Left ventricle myocardium inferior (tissue), 1 donor: ENCODE measurements at regions not wholly inside any gene's neighbourhood (a gene's known extent, or its start where the extent isn't known, plus 50 kb on each side); places are given as distances from the start of the nearest gene placed in this dataset.

Source experiments
- DNase-seq: peaks from one replicate; pipeline ENCODE4 v3.0.0-alpha.2; 2020
- H3K27ac ChIP-seq: fragments of 200-600 bp; replicated peaks from 2 replicates; pipeline ENCODE4 v1.8.0; 2021
- H3K27me3 ChIP-seq: fragments of 200-600 bp; 2 replicates; pipeline ENCODE4 v1.8.0; 2021; ENCODE audit warnings: low read depth
- H3K36me3 ChIP-seq: fragments of 200-600 bp; 2 replicates; pipeline ENCODE4 v1.8.0; 2021
- H3K4me1 ChIP-seq: fragments of 200-600 bp; 2 replicates; pipeline ENCODE4 v1.8.0; 2021
- H3K4me3 ChIP-seq: fragments of 200-600 bp; 2 replicates; pipeline ENCODE4 v1.8.0; 2021; ENCODE audit warnings: mild to moderate bottlenecking, moderate library complexity
- H3K9me3 ChIP-seq: fragments of 200-600 bp; replicated peaks from 2 replicates; pipeline ENCODE4 v1.8.0; 2021
- intact Hi-C: fragments of 100-400 bp; cut with micrococcal nuclease; formaldehyde crosslinking; loops from one replicate; pipeline ENCODE4 v1.11.0; 2022
- TF ChIP-seq, protein P1 (sequence below): fragments of 200-600 bp; IDR thresholded peaks from 2 replicates; pipeline ENCODE4 v1.8.0; 2021; ENCODE audit warnings: antibody characterized with exemption, mild to moderate bottlenecking, borderline replicate concordance
- donor health status: DM: no; HTN: yes; CAD: no; lungs with severe emphysema.

DNA sequence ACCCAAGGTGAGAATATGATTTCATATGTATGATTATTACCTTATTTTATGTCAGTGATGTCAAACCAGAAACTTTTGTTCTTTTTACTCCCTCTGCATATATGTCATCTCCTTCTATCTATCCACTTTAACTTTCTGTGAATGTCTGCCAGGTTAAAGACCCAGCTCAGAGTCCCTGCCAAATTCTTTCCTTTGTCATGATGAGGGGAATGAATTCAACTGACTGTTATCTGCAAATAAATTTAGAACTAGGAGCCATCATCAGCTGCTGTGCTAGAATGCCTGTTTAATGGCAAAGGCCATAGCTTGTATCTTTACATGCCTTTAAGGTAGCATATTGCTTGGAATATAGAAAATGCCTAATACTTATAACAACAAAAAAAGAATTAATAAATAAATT, 815.6 kb upstream of the NEGR1 start:
- Histone ChIP-seq H3K27ac (no peak overlapping the region), H3K36me3 (no peaks in the 10 kb centered on the region), H3K4me3 (no peak overlapping the region), H3K9me3 (peaks cover 1% of the 10 kb centered on the region), H3K4me1 (no peaks in the 10 kb centered on the region), H3K27me3 (no peaks in the 10 kb centered on the region)
- no peak for DNase-seq
- TF ChIP-seq, protein P1, sequence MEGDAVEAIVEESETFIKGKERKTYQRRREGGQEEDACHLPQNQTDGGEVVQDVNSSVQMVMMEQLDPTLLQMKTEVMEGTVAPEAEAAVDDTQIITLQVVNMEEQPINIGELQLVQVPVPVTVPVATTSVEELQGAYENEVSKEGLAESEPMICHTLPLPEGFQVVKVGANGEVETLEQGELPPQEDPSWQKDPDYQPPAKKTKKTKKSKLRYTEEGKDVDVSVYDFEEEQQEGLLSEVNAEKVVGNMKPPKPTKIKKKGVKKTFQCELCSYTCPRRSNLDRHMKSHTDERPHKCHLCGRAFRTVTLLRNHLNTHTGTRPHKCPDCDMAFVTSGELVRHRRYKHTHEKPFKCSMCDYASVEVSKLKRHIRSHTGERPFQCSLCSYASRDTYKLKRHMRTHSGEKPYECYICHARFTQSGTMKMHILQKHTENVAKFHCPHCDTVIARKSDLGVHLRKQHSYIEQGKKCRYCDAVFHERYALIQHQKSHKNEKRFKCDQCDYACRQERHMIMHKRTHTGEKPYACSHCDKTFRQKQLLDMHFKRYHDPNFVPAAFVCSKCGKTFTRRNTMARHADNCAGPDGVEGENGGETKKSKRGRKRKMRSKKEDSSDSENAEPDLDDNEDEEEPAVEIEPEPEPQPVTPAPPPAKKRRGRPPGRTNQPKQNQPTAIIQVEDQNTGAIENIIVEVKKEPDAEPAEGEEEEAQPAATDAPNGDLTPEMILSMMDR = no peak
- intact Hi-C loops = no loop called here

DNA sequence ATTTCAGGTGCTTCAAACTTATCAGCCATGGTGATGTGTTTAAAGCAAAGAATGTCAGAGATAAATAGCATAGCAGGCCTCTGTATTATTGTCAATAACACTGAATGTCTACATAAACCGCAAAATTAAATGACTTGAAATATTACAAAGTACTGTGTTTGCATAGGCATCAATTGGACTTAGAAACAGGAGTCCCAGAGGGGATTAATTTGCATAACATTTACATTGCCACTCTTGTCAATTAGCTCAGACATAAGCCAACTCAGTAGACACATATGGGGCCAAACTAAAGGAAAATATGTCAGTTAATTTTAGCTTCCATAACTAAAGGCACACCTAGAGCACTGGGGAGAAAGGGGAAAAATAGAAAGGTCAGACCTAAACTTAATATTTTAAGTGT, 814.5 kb upstream of the NEGR1 start:
- intact Hi-C loops = no loop called here
- TF ChIP-seq, protein P1 = no peak
- Histone ChIP-seq H3K4me1 (no peaks in the 10 kb centered on the region), H3K27ac (no peak overlapping the region), H3K4me3 (no peak overlapping the region), H3K36me3 (no peaks in the 10 kb centered on the region), H3K9me3 (peaks cover 11% of the 10 kb centered on the region), H3K27me3 (no peaks in the 10 kb centered on the region)
- no peak for DNase-seq

DNA sequence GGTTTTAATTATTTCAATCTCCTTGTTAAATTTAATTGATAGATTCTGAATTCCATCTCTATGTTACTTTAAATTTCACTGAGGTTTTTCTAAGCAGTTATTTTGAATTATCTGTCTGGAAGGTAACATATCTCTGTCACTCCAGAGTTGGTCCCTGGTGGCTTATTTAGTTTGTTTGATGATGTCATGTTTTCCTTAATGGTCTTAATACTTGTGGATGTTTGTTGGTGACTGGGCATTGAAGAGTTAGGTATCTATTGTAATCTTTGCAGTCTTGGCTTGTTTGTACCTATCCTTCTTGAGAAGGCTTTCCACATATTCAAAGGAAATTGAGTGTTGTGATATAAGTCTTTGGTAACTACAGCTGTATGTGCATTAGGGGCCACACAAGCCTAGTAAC, 810.0 kb upstream of the NEGR1 start:
- DNase-seq = no peak
- no peak overlapping the region for H3K27ac ChIP-seq
- TF ChIP-seq, protein P1 = no peak
- no peak overlapping the region for H3K4me3 ChIP-seq
- H3K36me3 ChIP-seq = no peaks in the 10 kb centered on the region
- H3K27me3 ChIP-seq = no peaks in the 10 kb centered on the region
- H3K9me3 ChIP-seq = peaks cover 31% of the 10 kb centered on the region
- no peaks in the 10 kb centered on the region for H3K4me1 ChIP-seq
- intact Hi-C loops = no loop called here

DNA sequence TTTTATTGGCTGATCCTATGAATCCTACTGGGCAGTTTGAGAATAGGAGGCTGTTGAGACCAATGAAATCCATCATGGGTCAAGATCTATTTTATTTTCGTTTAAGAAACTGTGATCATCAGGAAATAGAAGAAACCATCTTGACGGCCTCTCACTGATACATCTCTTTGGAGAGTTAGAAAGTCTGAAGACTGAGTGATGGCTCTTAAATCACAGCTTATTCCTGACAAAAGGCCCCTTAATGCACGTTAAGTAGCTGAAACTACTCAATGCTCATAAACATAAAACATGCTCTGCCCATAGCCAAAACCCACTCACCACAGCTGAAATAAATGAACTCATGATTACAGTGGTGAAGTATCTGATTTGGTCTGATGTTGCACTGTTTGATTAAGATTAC, 784.5 kb upstream of the NEGR1 start:
- DNase-seq = no peak
- no peak overlapping the region for H3K27ac ChIP-seq
- H3K9me3 ChIP-seq = peaks cover 5% of the 10 kb centered on the region
- H3K4me3 ChIP-seq = no peak overlapping the region
- no peaks in the 10 kb centered on the region for H3K27me3 ChIP-seq
- no peaks in the 10 kb centered on the region for H3K4me1 ChIP-seq
- TF ChIP-seq, protein P1 = no peak
- H3K36me3 ChIP-seq = no peaks in the 10 kb centered on the region
- intact Hi-C loops = no loop called here

DNA sequence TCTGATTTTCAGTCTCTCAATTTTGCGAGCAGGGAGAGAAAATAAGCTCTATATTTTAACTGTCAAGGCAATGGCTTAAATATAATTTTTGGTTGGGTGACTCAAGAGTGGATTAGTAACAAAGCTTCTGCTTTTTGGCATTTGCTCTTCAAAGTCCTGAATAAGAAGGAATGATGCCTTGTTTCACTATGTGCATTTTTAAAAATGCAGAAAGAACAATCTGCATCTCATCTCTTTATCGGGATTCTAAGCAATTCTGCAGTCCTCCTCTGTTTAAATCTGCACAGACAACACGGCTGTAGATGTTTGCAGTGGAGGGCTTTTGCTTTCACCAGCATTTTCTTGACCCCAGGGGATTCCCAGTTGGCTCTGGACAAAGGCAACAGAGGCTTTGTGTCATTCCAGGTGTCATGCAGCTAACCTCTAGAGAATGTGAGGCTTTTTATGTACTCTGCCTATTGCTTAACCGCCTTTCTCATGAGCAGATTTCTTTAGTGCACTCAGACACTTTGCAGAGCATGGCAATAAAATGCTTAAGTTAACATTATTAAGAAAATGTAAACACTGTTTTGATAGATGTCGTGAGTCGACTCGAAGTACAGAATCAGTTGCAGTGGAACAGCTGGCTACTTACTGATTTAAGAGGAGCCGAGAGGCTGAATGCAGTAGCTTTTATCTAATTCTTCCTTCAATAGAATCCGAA, 783.2 kb upstream of the NEGR1 start:
- Histone ChIP-seq H3K4me1 (no peaks in the 10 kb centered on the region), H3K36me3 (no peaks in the 10 kb centered on the region), H3K4me3 (no peak overlapping the region), H3K9me3 (peaks cover 13% of the 10 kb centered on the region), H3K27me3 (no peaks in the 10 kb centered on the region), H3K27ac (no peak overlapping the region)
- no peak for DNase-seq
- intact Hi-C loops = no loop called here
- TF ChIP-seq, protein P1 = no peak
